Progenitor cell of endocrine pancreas (in vitro differentiated cells): ENCODE measurements at regions not wholly inside any gene's neighbourhood (a gene's known extent, or its start where the extent isn't known, plus 50 kb on each side); places are given as distances from the start of the nearest gene placed in this dataset.

Experiments used
- DNase-seq: peaks from one replicate; pipeline ENCODE4 v3.0.0; 2021; ENCODE audit warnings: low spot score; ENCODE audit not compliant: unreplicated experiment
- H3K27ac Mint-ChIP-seq: 2 replicates; pipeline ENCODE4 v1.8.0; 2021; ENCODE audit warnings: mild to moderate bottlenecking, moderate library complexity, mixed read lengths
- H3K27me3 Mint-ChIP-seq: 2 replicates; pipeline ENCODE4 v1.8.0; 2021; ENCODE audit warnings: mixed read lengths
- H3K36me3 Mint-ChIP-seq: 2 replicates; pipeline ENCODE4 v1.8.0; 2022; ENCODE audit warnings: mixed read lengths; ENCODE audit not compliant: insufficient read depth
- H3K4me1 Mint-ChIP-seq: 2 replicates; pipeline ENCODE4 v1.8.0; 2021; ENCODE audit warnings: low read depth, mixed read lengths
- H3K4me3 Mint-ChIP-seq: 2 replicates; pipeline ENCODE4 v1.8.0; 2021; ENCODE audit warnings: low read depth, mild to moderate bottlenecking, moderate library complexity, mixed read lengths
- H3K9me3 Mint-ChIP-seq: 2 replicates; pipeline ENCODE4 v1.8.0; 2021; ENCODE audit warnings: low read depth, mixed read lengths
- CTCF ChIP-seq: fragments of 200-600 bp; sonication (generic); IDR thresholded peaks from one replicate; pipeline ENCODE4 v1.5.0; 2021; ENCODE audit warnings: antibody characterized with exemption, mild to moderate bottlenecking; ENCODE audit not compliant: unreplicated experiment

GRCh38 chr10:130933008-130933390 lies 378.5 kb downstream of the TCERG1L start:
- Mint-ChIP-seq H3K9me3 (no peaks in the 10 kb centered on the region), H3K36me3 (no peaks in the 10 kb centered on the region), H3K4me3 (no peak overlapping the region), H3K4me1 (peaks cover 33% of the 10 kb centered on the region), H3K27ac (no peak overlapping the region), H3K27me3 (peaks cover 9% of the 10 kb centered on the region)
- no peak for DNase-seq
- no peak for TF ChIP-seq CTCF

DNA sequence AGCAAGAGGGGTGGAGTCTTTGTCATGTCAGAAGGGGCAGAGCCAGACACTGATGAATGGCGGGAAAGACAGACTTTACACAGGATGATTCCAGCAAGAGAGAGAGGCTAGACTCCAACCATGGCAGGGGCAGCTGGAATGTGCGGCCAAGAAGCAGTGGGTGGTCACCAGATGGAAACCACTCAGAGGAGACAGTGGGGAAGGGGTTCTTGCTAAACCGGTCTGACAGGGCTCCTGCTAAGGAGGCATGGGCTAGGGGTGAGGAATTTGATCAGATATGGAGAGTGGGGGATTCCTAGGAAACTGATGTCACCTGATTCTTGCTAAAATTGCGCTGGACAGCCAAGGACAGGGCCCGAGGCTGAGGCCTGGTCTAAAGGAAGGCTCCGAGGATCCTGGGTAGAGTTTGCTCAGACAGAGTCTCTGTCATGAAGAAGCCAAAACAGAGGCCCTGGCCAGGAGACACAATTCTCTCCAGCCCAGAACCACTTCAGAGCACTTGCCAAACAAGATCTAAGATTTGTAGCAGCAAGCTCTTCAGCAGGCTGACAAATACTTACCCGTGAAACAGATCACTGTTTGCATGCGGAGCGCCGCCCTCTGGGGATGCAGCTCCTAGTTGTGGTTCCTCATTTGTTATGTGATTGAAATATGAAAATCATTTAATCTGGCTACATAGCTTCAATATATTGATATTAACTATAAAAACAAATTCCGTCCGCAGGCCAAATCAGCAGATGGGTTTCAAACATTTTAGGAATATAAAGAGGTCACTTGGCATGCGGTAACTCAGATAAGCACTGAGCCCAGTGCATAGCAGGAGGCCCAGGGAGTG lies 377.0 kb downstream of the TCERG1L start:
- no peak for TF ChIP-seq CTCF
- peak; percentile 31 for DNase-seq
- Mint-ChIP-seq H3K27ac (peak overlapping the region; percentile 86), H3K9me3 (no peaks in the 10 kb centered on the region), H3K4me1 (peaks cover 33% of the 10 kb centered on the region), H3K4me3 (peak overlapping the region; percentile 38), H3K36me3 (no peaks in the 10 kb centered on the region), H3K27me3 (peaks cover 4% of the 10 kb centered on the region)

DNA sequence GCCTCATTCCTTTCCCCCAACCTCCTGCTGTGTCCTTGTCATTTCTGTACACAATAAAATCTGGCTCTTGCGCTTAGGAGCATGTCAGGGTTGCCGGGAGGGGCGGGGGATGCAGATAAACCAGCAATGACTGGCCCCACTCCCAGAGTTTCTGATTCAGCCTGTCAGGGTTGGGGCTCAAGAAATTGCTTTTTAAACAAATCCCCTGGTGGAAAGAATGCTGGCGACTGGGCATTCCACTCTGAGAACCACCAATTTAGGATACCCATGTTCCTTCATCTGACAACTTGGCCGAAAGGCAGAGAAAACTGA lies 376.4 kb downstream of the TCERG1L start:
- Mint-ChIP-seq H3K9me3 (no peaks in the 10 kb centered on the region), H3K36me3 (no peaks in the 10 kb centered on the region), H3K4me3 (peak overlapping the region; percentile 38), H3K27me3 (peaks cover 3% of the 10 kb centered on the region), H3K27ac (peak overlapping the region; percentile 86), H3K4me1 (peaks cover 33% of the 10 kb centered on the region)
- no peak for DNase-seq
- TF ChIP-seq CTCF = peak; percentile 44

GRCh38 chr10:130935897-130936550 lies 375.5 kb downstream of the TCERG1L start:
- Mint-ChIP-seq H3K27ac (no peak overlapping the region), H3K36me3 (no peaks in the 10 kb centered on the region), H3K4me3 (no peak overlapping the region), H3K27me3 (peaks cover 3% of the 10 kb centered on the region), H3K9me3 (no peaks in the 10 kb centered on the region), H3K4me1 (peaks cover 33% of the 10 kb centered on the region)
- DNase-seq = no peak
- TF ChIP-seq CTCF = no peak

GRCh38 chr10:130936851-130937250 lies 374.7 kb downstream of the TCERG1L start:
- no peak for DNase-seq
- no peak overlapping the region for H3K4me3 Mint-ChIP-seq
- peaks cover 3% of the 10 kb centered on the region for H3K27me3 Mint-ChIP-seq

More at GRCh38 chr10:130936851-130937250, 374.7 kb downstream of the TCERG1L start:
- TF ChIP-seq CTCF = no peak
- Mint-ChIP-seq H3K9me3 (no peaks in the 10 kb centered on the region), H3K4me1 (peaks cover 33% of the 10 kb centered on the region), H3K36me3 (no peaks in the 10 kb centered on the region), H3K27ac (no peak overlapping the region)
